ENCODE measurements at regions not wholly inside any gene's neighbourhood (a gene's known extent, or its start where the extent isn't known, plus 50 kb on each side); places are given as distances from the start of the nearest gene placed in this dataset.
"Not testable (repeated sequence)": the region's sequence is repeated elsewhere in the genome, so short reads cannot be mapped to it uniquely, and the experiment has no call there.

GRCh38 chr2:87573386-87574192 is 174.3 kb upstream of the PLGLB2 start:
- not testable (repeated sequence) for TF ChIP-seq EGR1 (IDR thresholded peaks at IDR 0.05; ENCODE audit: low read depth in 2 of 2); TAF1 (conservative IDR thresholded peaks at IDR 0.05); CTCF (IDR thresholded peaks at IDR 0.05; ENCODE audit: low read depth, low read length, missing input control); JUND (IDR thresholded peaks at IDR 0.05); FOXA1 (IDR thresholded peaks at IDR 0.05)
- TF ChIP-seq, protein P1, sequence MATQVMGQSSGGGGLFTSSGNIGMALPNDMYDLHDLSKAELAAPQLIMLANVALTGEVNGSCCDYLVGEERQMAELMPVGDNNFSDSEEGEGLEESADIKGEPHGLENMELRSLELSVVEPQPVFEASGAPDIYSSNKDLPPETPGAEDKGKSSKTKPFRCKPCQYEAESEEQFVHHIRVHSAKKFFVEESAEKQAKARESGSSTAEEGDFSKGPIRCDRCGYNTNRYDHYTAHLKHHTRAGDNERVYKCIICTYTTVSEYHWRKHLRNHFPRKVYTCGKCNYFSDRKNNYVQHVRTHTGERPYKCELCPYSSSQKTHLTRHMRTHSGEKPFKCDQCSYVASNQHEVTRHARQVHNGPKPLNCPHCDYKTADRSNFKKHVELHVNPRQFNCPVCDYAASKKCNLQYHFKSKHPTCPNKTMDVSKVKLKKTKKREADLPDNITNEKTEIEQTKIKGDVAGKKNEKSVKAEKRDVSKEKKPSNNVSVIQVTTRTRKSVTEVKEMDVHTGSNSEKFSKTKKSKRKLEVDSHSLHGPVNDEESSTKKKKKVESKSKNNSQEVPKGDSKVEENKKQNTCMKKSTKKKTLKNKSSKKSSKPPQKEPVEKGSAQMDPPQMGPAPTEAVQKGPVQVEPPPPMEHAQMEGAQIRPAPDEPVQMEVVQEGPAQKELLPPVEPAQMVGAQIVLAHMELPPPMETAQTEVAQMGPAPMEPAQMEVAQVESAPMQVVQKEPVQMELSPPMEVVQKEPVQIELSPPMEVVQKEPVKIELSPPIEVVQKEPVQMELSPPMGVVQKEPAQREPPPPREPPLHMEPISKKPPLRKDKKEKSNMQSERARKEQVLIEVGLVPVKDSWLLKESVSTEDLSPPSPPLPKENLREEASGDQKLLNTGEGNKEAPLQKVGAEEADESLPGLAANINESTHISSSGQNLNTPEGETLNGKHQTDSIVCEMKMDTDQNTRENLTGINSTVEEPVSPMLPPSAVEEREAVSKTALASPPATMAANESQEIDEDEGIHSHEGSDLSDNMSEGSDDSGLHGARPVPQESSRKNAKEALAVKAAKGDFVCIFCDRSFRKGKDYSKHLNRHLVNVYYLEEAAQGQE (IDR thresholded peaks at IDR 0.05) = not testable (repeated sequence)
- TF ChIP-seq, protein P2, sequence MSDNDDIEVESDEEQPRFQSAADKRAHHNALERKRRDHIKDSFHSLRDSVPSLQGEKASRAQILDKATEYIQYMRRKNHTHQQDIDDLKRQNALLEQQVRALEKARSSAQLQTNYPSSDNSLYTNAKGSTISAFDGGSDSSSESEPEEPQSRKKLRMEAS (IDR thresholded peaks at IDR 0.05) = not testable (repeated sequence)
